ENCODE measurements at regions not wholly inside any gene's neighbourhood (a gene's known extent, or its start where the extent isn't known, plus 50 kb on each side); places are given as distances from the start of the nearest gene placed in this dataset.
"Not testable (repeated sequence)": the region's sequence is repeated elsewhere in the genome, so short reads cannot be mapped to it uniquely, and the experiment has no call there.

DNA sequence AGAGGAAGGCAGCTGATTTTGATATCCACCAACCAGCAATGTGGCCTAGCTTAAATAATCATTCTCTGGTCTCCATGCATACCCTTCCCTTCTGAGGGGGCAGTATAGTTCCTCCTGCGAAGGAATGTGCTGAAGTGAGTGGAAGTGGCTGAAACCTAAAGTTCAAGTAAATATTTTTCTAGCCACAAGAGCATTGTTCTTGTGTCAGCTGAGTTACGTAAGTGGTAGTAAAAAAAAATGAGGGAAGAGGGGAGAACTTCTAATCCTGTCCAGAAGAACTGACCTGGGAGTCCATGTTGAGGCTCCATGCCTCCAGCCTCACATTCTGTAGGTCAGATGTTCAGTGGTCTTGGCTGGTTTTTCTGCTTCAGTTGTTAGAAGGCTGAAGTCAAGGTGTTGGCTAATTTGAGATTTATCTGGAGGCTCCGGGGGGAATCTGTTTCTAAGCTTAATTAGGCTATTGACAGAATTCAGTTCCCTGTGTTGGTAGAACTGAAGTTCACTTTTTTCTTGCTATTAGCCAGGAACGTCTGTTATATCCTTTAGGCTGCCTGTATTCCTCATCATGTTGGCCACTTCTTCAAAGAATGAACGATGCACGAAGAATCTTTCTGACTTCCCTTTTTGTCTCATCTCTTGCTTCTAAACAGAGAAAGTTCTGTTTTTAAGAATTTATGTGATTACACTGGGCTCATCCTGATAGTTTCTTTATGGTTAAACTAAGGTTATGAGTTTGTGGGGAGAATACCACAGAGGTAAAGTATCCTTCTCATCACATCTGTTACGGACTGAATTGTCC lies 207.1 kb upstream of the PRSS16 start:
- 78% methylated on average over 7 of the region's 7 CpGs for WGBS
- H3K9me3 ChIP-seq (ENCODE audit: control insufficient read depth in 4 of 4, low read length in 3 of 4), result no peaks in the 10 kb centered on the region
- H3K27ac ChIP-seq (ENCODE audit: low read depth in 1 of 2, low read length in 2 of 2), result no peak overlapping the region
- H3K9ac ChIP-seq (ENCODE audit: low read depth in 1 of 2, low read length in 2 of 2), result no peak overlapping the region
- TF ChIP-seq EGR1 (IDR thresholded peaks at IDR 0.05; ENCODE audit: low read depth in 2 of 2), result no peak
- TF ChIP-seq NR2F2 (IDR thresholded peaks at IDR 0.05), result no peak
- H3K4me1 ChIP-seq (ENCODE audit: control insufficient read depth in 4 of 4, insufficient read depth in 4 of 4, low read length in 3 of 4), result no peaks in the 10 kb centered on the region
- no peaks in the 10 kb centered on the region for H3K36me3 ChIP-seq (ENCODE audit: control insufficient read depth in 4 of 4, insufficient read depth in 3 of 4, low read depth in 1 of 4, low read length in 3 of 4)
- no peak for DNase-seq (ENCODE audit: low spot score)
- no peak overlapping the region for H3K4me3 ChIP-seq (ENCODE audit: low read depth in 1 of 3, low read length in 3 of 3)
- no peaks in the 10 kb centered on the region for H3K27me3 ChIP-seq (ENCODE audit: control insufficient read depth in 4 of 4, insufficient read depth in 4 of 4, low read length in 3 of 4)

- no peaks in the 10 kb centered on the region for H3K27me3 ChIP-seq (ENCODE audit: control insufficient read depth in 4 of 4, insufficient read depth in 4 of 4, low read length in 3 of 4)
- H3K4me3 ChIP-seq (ENCODE audit: low read depth in 1 of 3, low read length in 3 of 3), result no peak overlapping the region
- no peak for DNase-seq (ENCODE audit: low spot score)
- no peak overlapping the region for H3K9ac ChIP-seq (ENCODE audit: low read depth in 1 of 2, low read length in 2 of 2)
- H3K36me3 ChIP-seq (ENCODE audit: control insufficient read depth in 4 of 4, insufficient read depth in 3 of 4, low read depth in 1 of 4, low read length in 3 of 4), result no peaks in the 10 kb centered on the region
- 96% methylated on average over 2 of the region's 2 CpGs for WGBS
- no peak overlapping the region for H3K27ac ChIP-seq (ENCODE audit: low read depth in 1 of 2, low read length in 2 of 2)
- TF ChIP-seq GABPA (IDR thresholded peaks at IDR 0.05 in 1 of 2, conservative IDR thresholded peaks at IDR 0.05 in 1 of 2) (no peak), FOXA2 (IDR thresholded peaks at IDR 0.05) (no peak)
- TF ChIP-seq, protein P1, sequence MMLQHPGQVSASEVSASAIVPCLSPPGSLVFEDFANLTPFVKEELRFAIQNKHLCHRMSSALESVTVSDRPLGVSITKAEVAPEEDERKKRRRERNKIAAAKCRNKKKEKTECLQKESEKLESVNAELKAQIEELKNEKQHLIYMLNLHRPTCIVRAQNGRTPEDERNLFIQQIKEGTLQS (IDR thresholded peaks at IDR 0.05), result no peak
- no peaks in the 10 kb centered on the region for H3K4me1 ChIP-seq (ENCODE audit: control insufficient read depth in 4 of 4, insufficient read depth in 4 of 4, low read length in 3 of 4)
- no peaks in the 10 kb centered on the region for H3K9me3 ChIP-seq (ENCODE audit: control insufficient read depth in 4 of 4, low read length in 3 of 4)
Observed at GRCh38 chr6:27043244-27043643, 204.3 kb upstream of the PRSS16 start.

GRCh38 chr6:27045131-27045530 lies 202.4 kb upstream of the PRSS16 start:
- not testable (repeated sequence) for H3K4me3 ChIP-seq (ENCODE audit: low read depth in 1 of 3, low read length in 3 of 3); H3K27ac ChIP-seq (ENCODE audit: low read depth in 1 of 2, low read length in 2 of 2); H3K36me3 ChIP-seq (ENCODE audit: control insufficient read depth in 4 of 4, insufficient read depth in 3 of 4, low read depth in 1 of 4, low read length in 3 of 4); H3K27me3 ChIP-seq (ENCODE audit: control insufficient read depth in 4 of 4, insufficient read depth in 4 of 4, low read length in 3 of 4); H3K9ac ChIP-seq (ENCODE audit: low read depth in 1 of 2, low read length in 2 of 2); H3K9me3 ChIP-seq (ENCODE audit: control insufficient read depth in 4 of 4, low read length in 3 of 4); H3K4me1 ChIP-seq (ENCODE audit: control insufficient read depth in 4 of 4, insufficient read depth in 4 of 4, low read length in 3 of 4); DNase-seq (ENCODE audit: low spot score)
- 98% methylated on average over 26 of the region's 26 CpGs for WGBS

DNA sequence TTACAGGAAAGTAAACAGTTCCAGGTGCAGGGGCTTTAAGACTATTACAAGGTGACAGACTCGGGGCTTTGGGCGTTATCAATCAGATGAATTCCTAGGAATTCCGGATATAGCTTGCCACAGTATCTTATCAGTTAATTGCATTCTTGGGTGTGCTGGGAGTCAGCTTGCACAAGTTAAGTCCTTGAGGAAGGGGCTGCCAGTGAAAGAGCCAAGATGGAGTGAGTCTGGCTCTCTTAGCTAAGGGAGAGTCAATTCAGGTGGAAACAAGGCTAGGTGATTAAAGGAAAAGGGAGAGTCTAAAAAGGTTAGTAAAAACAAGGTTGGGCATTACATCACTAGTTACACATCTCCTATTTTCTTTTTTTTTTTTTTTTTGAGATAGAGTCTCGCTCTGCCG lies 199.8 kb upstream of the PRSS16 start:
- DNase-seq (ENCODE audit: low spot score); H3K9ac ChIP-seq (ENCODE audit: low read depth in 1 of 2, low read length in 2 of 2); H3K9me3 ChIP-seq (ENCODE audit: control insufficient read depth in 4 of 4, low read length in 3 of 4); H3K36me3 ChIP-seq (ENCODE audit: control insufficient read depth in 4 of 4, insufficient read depth in 3 of 4, low read depth in 1 of 4, low read length in 3 of 4); H3K27me3 ChIP-seq (ENCODE audit: control insufficient read depth in 4 of 4, insufficient read depth in 4 of 4, low read length in 3 of 4); H3K4me1 ChIP-seq (ENCODE audit: control insufficient read depth in 4 of 4, insufficient read depth in 4 of 4, low read length in 3 of 4); H3K27ac ChIP-seq (ENCODE audit: low read depth in 1 of 2, low read length in 2 of 2); H3K4me3 ChIP-seq (ENCODE audit: low read depth in 1 of 3, low read length in 3 of 3): not testable (repeated sequence)
- WGBS, result 48% methylated on average over 5 of the region's 5 CpGs

- no peak for DNase-seq (ENCODE audit: low spot score)
- H3K4me3 ChIP-seq (ENCODE audit: low read depth in 1 of 3, low read length in 3 of 3), result no peak overlapping the region
- no peak for TF ChIP-seq GABPA (IDR thresholded peaks at IDR 0.05 in 1 of 2, conservative IDR thresholded peaks at IDR 0.05 in 1 of 2)
- TF ChIP-seq EGR1 (IDR thresholded peaks at IDR 0.05; ENCODE audit: low read depth in 2 of 2), result no peak
- TF ChIP-seq JUND (IDR thresholded peaks at IDR 0.05), result no peak
- TF ChIP-seq REST (IDR thresholded peaks at IDR 0.05), result no peak
- TF ChIP-seq TAF1 (conservative IDR thresholded peaks at IDR 0.05), result no peak
- TF ChIP-seq, protein P1 (IDR thresholded peaks at IDR 0.05), result no peak
- no peak for TF ChIP-seq FOXA2 (IDR thresholded peaks at IDR 0.05)
- WGBS, result 60% methylated on average over 30 of the region's 30 CpGs
- H3K36me3 ChIP-seq (ENCODE audit: control insufficient read depth in 4 of 4, insufficient read depth in 3 of 4, low read depth in 1 of 4, low read length in 3 of 4), result no peaks in the 10 kb centered on the region
- peaks cover 0 to 2% (median 0%) of the 10 kb centered on the region in 4 donors for H3K9me3 ChIP-seq (ENCODE audit: control insufficient read depth in 4 of 4, low read length in 3 of 4)
- no peak overlapping the region for H3K9ac ChIP-seq (ENCODE audit: low read depth in 1 of 2, low read length in 2 of 2)
- no peaks in the 10 kb centered on the region for H3K27me3 ChIP-seq (ENCODE audit: control insufficient read depth in 4 of 4, insufficient read depth in 4 of 4, low read length in 3 of 4)
- no peaks in the 10 kb centered on the region for H3K4me1 ChIP-seq (ENCODE audit: control insufficient read depth in 4 of 4, insufficient read depth in 4 of 4, low read length in 3 of 4)
- H3K27ac ChIP-seq (ENCODE audit: low read depth in 1 of 2, low read length in 2 of 2), result no peak overlapping the region
Observed at GRCh38 chr6:27049863-27050781, 197.4 kb upstream of the PRSS16 start.
